Gastroesophageal sphincter (tissue), 4 donors: ENCODE measurements at regions not wholly inside any gene's neighbourhood (a gene's known extent, or its start where the extent isn't known, plus 50 kb on each side); places are given as distances from the start of the nearest gene placed in this dataset.

Experiments used
- ATAC-seq: fragments of 150-250 bp; one replicate; pipeline ENCODE4 v1.9.1; 2016; ENCODE audit warnings: mild to moderate bottlenecking, moderate library complexity
- H3K27ac ChIP-seq, 4 donors: fragments of 200-600 bp; sonication (generic) in 3 of 4; 1 replicate in 3 of 4; 2 replicates in 1 of 4; pipeline ENCODE4 v1.5.1; 2016 to 2019
- H3K27me3 ChIP-seq: fragments of 200-600 bp; sonication (generic); one replicate; pipeline ENCODE4 v1.5.1; 2019
- H3K36me3 ChIP-seq, 2 donors: fragments of 200-600 bp; sonication (generic); one replicate each; pipeline ENCODE4 v1.5.1; 2019; ENCODE audit warnings: control low read depth in 1 of 2
- H3K4me1 ChIP-seq, 3 donors: fragments of 200-600 bp; sonication (generic); 1 replicate in 2 of 3; 2 replicates in 1 of 3; pipeline ENCODE4 v1.5.1; 2016 to 2019; ENCODE audit warnings: control low read depth in 2 of 3
- H3K4me3 ChIP-seq, 2 donors: fragments of 200-600 bp; sonication (generic); one replicate each; pipeline ENCODE4 v1.5.1; 2019; ENCODE audit warnings: mild to moderate bottlenecking in 1 of 2, moderate library complexity in 1 of 2
- H3K9me3 ChIP-seq, 3 donors: fragments of 200-600 bp; sonication (generic); one replicate each; pipeline ENCODE4 v1.5.1; 2017 to 2019; ENCODE audit warnings: control low read depth in 2 of 3
- EP300 ChIP-seq: sonication (generic); formaldehyde crosslinking; IDR thresholded peaks from one replicate; pipeline ENCODE4 v1.6.1; 2017; ENCODE audit warnings: antibody characterized with exemption, mild to moderate bottlenecking
- POLR2A ChIP-seq, 2 donors: fragments of 450-650 bp; IDR thresholded peaks; one replicate each; pipeline ENCODE4 v1.6.1; 2017; ENCODE audit warnings: antibody characterized with exemption in 2 of 2, mild to moderate bottlenecking in 2 of 2, moderate library complexity in 1 of 2
- POLR2AphosphoS5 ChIP-seq: sonication (generic); formaldehyde crosslinking; IDR thresholded peaks from one replicate; pipeline ENCODE4 v1.6.1; 2017; ENCODE audit warnings: antibody characterized with exemption
- WGBS, 2 donors: methylation state at CpG; one replicate each; pipeline ENCODE4 v1.1.5; 2018; ENCODE audit warnings: low coverage in 1 of 2; 5-methylcytosine and 5-hydroxymethylcytosine counted together
- TF ChIP-seq, protein P1 (sequence below), 4 experiments: fragments of 200-600 bp in 2 of 4; fragments of 450-650 bp in 2 of 4; sonication (generic) in 1 of 4; IDR thresholded peaks; one replicate each; pipeline ENCODE4 v1.5.1; 2017 to 2019; ENCODE audit warnings: antibody characterized with exemption in 4 of 4, mild to moderate bottlenecking in 2 of 4, moderate library complexity in 2 of 4

- WGBS, 2 donors, result 41 to 48% methylated on average over 6 to 13 of the region's 13 CpGs
- no peaks in the 10 kb centered on the region for H3K4me1 ChIP-seq
- TF ChIP-seq, protein P1, sequence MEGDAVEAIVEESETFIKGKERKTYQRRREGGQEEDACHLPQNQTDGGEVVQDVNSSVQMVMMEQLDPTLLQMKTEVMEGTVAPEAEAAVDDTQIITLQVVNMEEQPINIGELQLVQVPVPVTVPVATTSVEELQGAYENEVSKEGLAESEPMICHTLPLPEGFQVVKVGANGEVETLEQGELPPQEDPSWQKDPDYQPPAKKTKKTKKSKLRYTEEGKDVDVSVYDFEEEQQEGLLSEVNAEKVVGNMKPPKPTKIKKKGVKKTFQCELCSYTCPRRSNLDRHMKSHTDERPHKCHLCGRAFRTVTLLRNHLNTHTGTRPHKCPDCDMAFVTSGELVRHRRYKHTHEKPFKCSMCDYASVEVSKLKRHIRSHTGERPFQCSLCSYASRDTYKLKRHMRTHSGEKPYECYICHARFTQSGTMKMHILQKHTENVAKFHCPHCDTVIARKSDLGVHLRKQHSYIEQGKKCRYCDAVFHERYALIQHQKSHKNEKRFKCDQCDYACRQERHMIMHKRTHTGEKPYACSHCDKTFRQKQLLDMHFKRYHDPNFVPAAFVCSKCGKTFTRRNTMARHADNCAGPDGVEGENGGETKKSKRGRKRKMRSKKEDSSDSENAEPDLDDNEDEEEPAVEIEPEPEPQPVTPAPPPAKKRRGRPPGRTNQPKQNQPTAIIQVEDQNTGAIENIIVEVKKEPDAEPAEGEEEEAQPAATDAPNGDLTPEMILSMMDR (IDR thresholded peaks at IDR 0.05), result no peak
- TF ChIP-seq POLR2AphosphoS5 (no peak), EP300 (no peak), POLR2A (IDR thresholded peaks at IDR 0.05) (no peak)
Measured at GRCh38 chr17:45690625-45691275, 93.4 kb upstream of the CRHR1 start.

GRCh38 chr17:45692661-45693060, 91.5 kb upstream of the CRHR1 start:
- H3K36me3 ChIP-seq, result no peaks in the 10 kb centered on the region
- H3K4me3 ChIP-seq, result no peak overlapping the region
- 37 to 52% methylated on average over 2 to 4 of the region's 4 CpGs for WGBS, 2 donors
- no peaks in the 10 kb centered on the region for H3K4me1 ChIP-seq
- peaks cover 85% of the 10 kb centered on the region for H3K27me3 ChIP-seq
- TF ChIP-seq EP300 (no peak), POLR2A (IDR thresholded peaks at IDR 0.05) (no peak), POLR2AphosphoS5 (no peak)
- TF ChIP-seq, protein P1 (IDR thresholded peaks at IDR 0.05), result no peak
- no peak for ATAC-seq
- no peak overlapping the region for H3K27ac ChIP-seq
- H3K9me3 ChIP-seq, result peaks cover 0 to 6% (median 0%) of the 10 kb centered on the region in 3 donors

More at GRCh38 chr17:45690625-45691275, 93.4 kb upstream of the CRHR1 start:
- Histone ChIP-seq H3K27ac (no peak overlapping the region), H3K4me3 (no peak overlapping the region), H3K9me3 (no peaks in the 10 kb centered on the region), H3K36me3 (no peaks in the 10 kb centered on the region), H3K27me3 (peaks cover 66% of the 10 kb centered on the region)
- ATAC-seq, result no peak

GRCh38 chr17:45693792-45694191, 90.3 kb upstream of the CRHR1 start:
- Histone ChIP-seq H3K4me3 (no peak overlapping the region), H3K27me3 (peaks cover 83% of the 10 kb centered on the region), H3K4me1 (no peaks in the 10 kb centered on the region), H3K36me3 (no peaks in the 10 kb centered on the region), H3K9me3 (peaks cover 0 to 6% (median 0%) of the 10 kb centered on the region in 3 donors), H3K27ac (no peak overlapping the region)
- ATAC-seq, result no peak
- TF ChIP-seq POLR2AphosphoS5 (no peak), POLR2A (IDR thresholded peaks at IDR 0.05) (no peak), EP300 (no peak)
- TF ChIP-seq, protein P1 (IDR thresholded peaks at IDR 0.05), result no peak

- no peak for ATAC-seq
- Histone ChIP-seq H3K36me3 (no peaks in the 10 kb centered on the region), H3K4me3 (no peak overlapping the region), H3K4me1 (no peaks in the 10 kb centered on the region), H3K27ac (no peak overlapping the region), H3K27me3 (peaks cover 82% of the 10 kb centered on the region), H3K9me3 (peaks cover 0 to 6% (median 0%) of the 10 kb centered on the region in 3 donors)
- TF ChIP-seq, protein P1 (IDR thresholded peaks at IDR 0.05), result no peak
- TF ChIP-seq EP300, result no peak
- TF ChIP-seq POLR2AphosphoS5, result no peak
Measured at GRCh38 chr17:45696442-45696841, 87.7 kb upstream of the CRHR1 start.

GRCh38 chr17:45697076-45697475, 87.0 kb upstream of the CRHR1 start:
- TF ChIP-seq, protein P1 (IDR thresholded peaks at IDR 0.05), result no peak
- TF ChIP-seq POLR2A (IDR thresholded peaks at IDR 0.05), result no peak
- TF ChIP-seq EP300, result no peak
- TF ChIP-seq POLR2AphosphoS5, result no peak
- peaks cover 0 to 6% (median 0%) of the 10 kb centered on the region in 3 donors for H3K9me3 ChIP-seq
- H3K27me3 ChIP-seq, result peaks cover 82% of the 10 kb centered on the region
- no peaks in the 10 kb centered on the region for H3K36me3 ChIP-seq
- no peak overlapping the region for H3K27ac ChIP-seq
- no peak for ATAC-seq
- no peaks in the 10 kb centered on the region for H3K4me1 ChIP-seq
- WGBS, 2 donors, result 0 to 21% methylated on average over 1 of the region's 1 CpG
- no peak overlapping the region for H3K4me3 ChIP-seq
